ENCODE measurements at regions not wholly inside any gene's neighbourhood (a gene's known extent, or its start where the extent isn't known, plus 50 kb on each side); places are given as distances from the start of the nearest gene placed in this dataset.

GRCh38 chr9:73780916-73781315 is 629.3 kb downstream of the ANXA1 start:
- no peaks in the 10 kb centered on the region for H3K27me3 ChIP-seq (ENCODE audit: low read depth)
- H3K9me3 ChIP-seq, result no peaks in the 10 kb centered on the region
- no peaks in the 10 kb centered on the region for H3K36me3 ChIP-seq
- no peak overlapping the region for H3K4me3 ChIP-seq
- no peak for ATAC-seq
- no peak for DNase-seq
- intact Hi-C loops (cut with DNase I), result no loop called here
- H3K4me1 ChIP-seq, result no peaks in the 10 kb centered on the region
- no peak overlapping the region for H3K27ac ChIP-seq
- TF ChIP-seq, protein P1, sequence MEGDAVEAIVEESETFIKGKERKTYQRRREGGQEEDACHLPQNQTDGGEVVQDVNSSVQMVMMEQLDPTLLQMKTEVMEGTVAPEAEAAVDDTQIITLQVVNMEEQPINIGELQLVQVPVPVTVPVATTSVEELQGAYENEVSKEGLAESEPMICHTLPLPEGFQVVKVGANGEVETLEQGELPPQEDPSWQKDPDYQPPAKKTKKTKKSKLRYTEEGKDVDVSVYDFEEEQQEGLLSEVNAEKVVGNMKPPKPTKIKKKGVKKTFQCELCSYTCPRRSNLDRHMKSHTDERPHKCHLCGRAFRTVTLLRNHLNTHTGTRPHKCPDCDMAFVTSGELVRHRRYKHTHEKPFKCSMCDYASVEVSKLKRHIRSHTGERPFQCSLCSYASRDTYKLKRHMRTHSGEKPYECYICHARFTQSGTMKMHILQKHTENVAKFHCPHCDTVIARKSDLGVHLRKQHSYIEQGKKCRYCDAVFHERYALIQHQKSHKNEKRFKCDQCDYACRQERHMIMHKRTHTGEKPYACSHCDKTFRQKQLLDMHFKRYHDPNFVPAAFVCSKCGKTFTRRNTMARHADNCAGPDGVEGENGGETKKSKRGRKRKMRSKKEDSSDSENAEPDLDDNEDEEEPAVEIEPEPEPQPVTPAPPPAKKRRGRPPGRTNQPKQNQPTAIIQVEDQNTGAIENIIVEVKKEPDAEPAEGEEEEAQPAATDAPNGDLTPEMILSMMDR (IDR thresholded peaks at IDR 0.05), result no peak

DNA sequence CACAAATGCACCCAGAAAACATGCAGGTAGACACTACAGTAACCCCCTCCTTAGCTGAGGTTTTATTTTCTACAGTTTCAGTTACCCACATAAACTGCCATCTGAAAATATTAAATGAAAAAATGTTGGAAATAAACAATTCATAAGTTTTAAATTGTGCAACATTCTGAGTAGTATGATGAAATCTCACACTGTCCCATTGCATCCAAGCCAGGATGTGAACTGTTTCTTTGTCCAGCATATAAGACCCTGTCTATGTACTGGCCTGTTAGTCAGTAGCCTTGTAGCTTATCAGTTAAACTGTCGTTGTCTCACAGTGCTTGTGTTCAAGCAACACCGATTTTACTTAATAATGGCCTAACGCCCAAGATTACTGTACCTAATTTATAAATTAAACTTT is 630.5 kb downstream of the ANXA1 start:
- DNase-seq (no peak), ATAC-seq (no peak)
- H3K4me3 ChIP-seq, result no peak overlapping the region
- H3K36me3 ChIP-seq, result no peaks in the 10 kb centered on the region
- H3K9me3 ChIP-seq, result no peaks in the 10 kb centered on the region
- no peaks in the 10 kb centered on the region for H3K4me1 ChIP-seq
- TF ChIP-seq, protein P1 (IDR thresholded peaks at IDR 0.05), result no peak
- no peak overlapping the region for H3K27ac ChIP-seq
- intact Hi-C loops (cut with DNase I), result no loop called here
- no peaks in the 10 kb centered on the region for H3K27me3 ChIP-seq (ENCODE audit: low read depth)

DNA sequence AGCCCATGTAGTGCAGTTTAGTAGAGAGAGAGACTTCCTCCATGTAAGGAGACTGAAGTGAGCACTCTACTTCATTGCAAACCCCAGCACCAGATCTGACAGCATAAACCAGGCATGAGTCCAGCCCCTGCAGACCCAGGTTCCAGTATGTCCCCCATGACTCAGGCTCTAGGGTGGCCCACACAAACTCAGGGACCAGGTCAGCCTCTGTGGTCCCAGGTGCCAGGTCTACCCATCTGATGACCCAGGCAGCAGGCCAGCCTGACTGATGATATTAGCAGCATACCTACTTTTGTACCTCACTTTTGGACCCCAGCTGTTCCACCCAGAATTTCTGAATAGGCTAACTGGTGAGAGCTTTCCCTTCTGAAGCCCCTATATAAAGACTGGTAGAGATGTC is 647.8 kb downstream of the ANXA1 start:
- TF ChIP-seq, protein P1 (IDR thresholded peaks at IDR 0.05), result no peak

GRCh38 chr9:73805111-73805510 is 653.4 kb downstream of the ANXA1 start:
- no peaks in the 10 kb centered on the region for H3K36me3 ChIP-seq
- no peak for DNase-seq
- no peaks in the 10 kb centered on the region for H3K9me3 ChIP-seq
- intact Hi-C loops (cut with DNase I), result no loop called here
- TF ChIP-seq, protein P1 (IDR thresholded peaks at IDR 0.05), result no peak
- no peaks in the 10 kb centered on the region for H3K4me1 ChIP-seq
- no peak for ATAC-seq
- H3K27me3 ChIP-seq (ENCODE audit: low read depth), result no peaks in the 10 kb centered on the region
- H3K4me3 ChIP-seq, result no peak overlapping the region
- no peak overlapping the region for H3K27ac ChIP-seq

More for the DNA sequence above, 647.8 kb downstream of the ANXA1 start:
- Histone ChIP-seq H3K36me3 (no peaks in the 10 kb centered on the region), H3K27ac (no peak overlapping the region), H3K27me3 (ENCODE audit: low read depth) (no peaks in the 10 kb centered on the region), H3K4me3 (no peak overlapping the region), H3K9me3 (no peaks in the 10 kb centered on the region), H3K4me1 (no peaks in the 10 kb centered on the region)
- no peak for DNase-seq
- intact Hi-C loops (cut with DNase I), result no loop called here
- ATAC-seq, result no peak

- H3K27me3 ChIP-seq (ENCODE audit: low read depth), result no peaks in the 10 kb centered on the region
- H3K9me3 ChIP-seq, result no peaks in the 10 kb centered on the region
- no peak overlapping the region for H3K4me3 ChIP-seq
- H3K4me1 ChIP-seq, result no peaks in the 10 kb centered on the region
- no peak overlapping the region for H3K27ac ChIP-seq
- no peaks in the 10 kb centered on the region for H3K36me3 ChIP-seq
- ATAC-seq, result no peak
- no peak for DNase-seq
- intact Hi-C loops (cut with DNase I), result no loop called here
- TF ChIP-seq, protein P1 (IDR thresholded peaks at IDR 0.05), result no peak
Observed at GRCh38 chr9:73805853-73806458, 654.3 kb downstream of the ANXA1 start.

Data from lower lobe of right lung (tissue), 2 donors.